Keratinocyte (primary cell): ENCODE measurements at regions not wholly inside any gene's neighbourhood (a gene's known extent, or its start where the extent isn't known, plus 50 kb on each side); places are given as distances from the start of the nearest gene placed in this dataset.

ENCODE experiments used
- DNase-seq: peaks from one replicate; pipeline ENCODE4 v3.0.0-alpha.2; 2011; ENCODE audit warnings: low read depth, missing footprints, low spot score
- FAIRE-seq: peaks from 2 replicates; lab custom pipeline; 2011; peaks lifted over from hg19 to GRCh38; lab: Jason Lieb, UNC
- H2AFZ ChIP-seq: 2 replicates; pipeline ENCODE4 v1.6.0; 2012; ENCODE audit warnings: low read length, control low read depth, inconsistent platforms; ENCODE audit not compliant: control insufficient read depth
- H3K27ac ChIP-seq: 2 replicates; pipeline ENCODE4 v1.5.1; 2011; ENCODE audit warnings: low read length; ENCODE audit not compliant: control insufficient read depth, insufficient read depth
- H3K27me3 ChIP-seq: 3 replicates; pipeline ENCODE4 v1.6.0; 2011; ENCODE audit warnings: low read length; ENCODE audit not compliant: control insufficient read depth, insufficient read depth; ENCODE audit errors: extremely low read depth
- H3K36me3 ChIP-seq, 2 experiments: 2 replicates in 1 of 2; 3 replicates in 1 of 2; pipeline ENCODE4 v1.5.1; 2011; ENCODE audit warnings: low read length in 2 of 2, mild to moderate bottlenecking in 1 of 2; ENCODE audit not compliant: control insufficient read depth in 2 of 2, insufficient read depth in 2 of 2; ENCODE audit errors: extremely low read depth in 1 of 2
- H3K4me1 ChIP-seq: 3 replicates; pipeline ENCODE4 v1.5.1; 2011; ENCODE audit warnings: low read length; ENCODE audit not compliant: control insufficient read depth, insufficient read depth; ENCODE audit errors: extremely low read depth
- H3K4me2 ChIP-seq: 3 replicates; pipeline ENCODE4 v1.6.0; 2011; ENCODE audit warnings: low read depth, low read length; ENCODE audit not compliant: control insufficient read depth, insufficient read depth; ENCODE audit errors: extremely low read depth
- H3K4me3 ChIP-seq, 3 experiments: fragments of 200-600 bp in 1 of 3; sonication (generic) in 1 of 3; 2 replicates in 2 of 3; 3 replicates in 1 of 3; pipeline ENCODE4 v1.5.1; 2011 to 2016; ENCODE audit warnings: low read length in 3 of 3, mild to moderate bottlenecking in 3 of 3, control low read depth in 2 of 3, inconsistent platforms in 1 of 3, low read depth in 1 of 3, mixed read lengths in 1 of 3, mixed run types in 1 of 3, moderate library complexity in 1 of 3; ENCODE audit not compliant: control insufficient read depth in 2 of 3, insufficient read depth in 2 of 3; ENCODE audit errors: extremely low read depth in 1 of 3
- H3K79me2 ChIP-seq: 2 replicates; pipeline ENCODE4 v1.6.0; 2012; ENCODE audit warnings: low read length; ENCODE audit not compliant: control insufficient read depth, insufficient read depth
- H3K9ac ChIP-seq: 3 replicates; pipeline ENCODE4 v1.6.0; 2011; ENCODE audit warnings: low read length; ENCODE audit not compliant: control insufficient read depth, insufficient read depth; ENCODE audit errors: extremely low read depth
- H3K9me1 ChIP-seq: 3 replicates; pipeline ENCODE4 v1.6.0; 2011; ENCODE audit warnings: low read length; ENCODE audit not compliant: control insufficient read depth, insufficient read depth; ENCODE audit errors: extremely low read depth
- H3K9me3 ChIP-seq: 2 replicates; pipeline ENCODE4 v1.5.1; 2012; ENCODE audit warnings: low read depth, low read length; ENCODE audit not compliant: control insufficient read depth
- H4K20me1 ChIP-seq: 3 replicates; pipeline ENCODE4 v1.6.0; 2011; ENCODE audit warnings: low read length; ENCODE audit not compliant: control insufficient read depth, insufficient read depth; ENCODE audit errors: extremely low read depth
- EZH2 ChIP-seq: IDR thresholded peaks from one replicate; pipeline ENCODE4 v1.6.1; 2012; ENCODE audit warnings: inconsistent platforms, mild to moderate bottlenecking, low read length, moderate library complexity
- dilution Hi-C: fragments of 300-500 bp; cut with MboI; formaldehyde crosslinking; loops from one replicate; pipeline ENCODE4 v1.7.0; 2020; ENCODE audit warnings: low sequenced_read_pairs; ENCODE audit not compliant: extremely low pct_ligation_motif_present
- TF ChIP-seq, protein P1 (sequence below), 3 experiments: IDR thresholded peaks in 1 of 3; conservative IDR thresholded peaks in 1 of 3; optimal IDR thresholded peaks in 1 of 3; 2 replicates in 2 of 3; 3 replicates in 1 of 3; pipeline versions ENCODE3 to v1.5.1; 2011; ENCODE audit warnings: low read length in 3 of 3, mild to moderate bottlenecking in 3 of 3, moderate library complexity in 2 of 3, control low read depth in 1 of 3, inconsistent platforms in 1 of 3; ENCODE audit not compliant: insufficient read depth in 2 of 3; ENCODE audit errors: extremely low read depth in 1 of 3

GRCh38 chr13:37460166-37460565 is 138.4 kb downstream of the POSTN start:
- peaks cover 5% of the 10 kb centered on the region for H3K4me1 ChIP-seq
- FAIRE-seq (no peak), DNase-seq (no peak)
- no peaks in the 10 kb centered on the region for H3K9me1 ChIP-seq
- no peaks in the 10 kb centered on the region for H3K79me2 ChIP-seq
- no peak for TF ChIP-seq EZH2
- TF ChIP-seq, protein P1, sequence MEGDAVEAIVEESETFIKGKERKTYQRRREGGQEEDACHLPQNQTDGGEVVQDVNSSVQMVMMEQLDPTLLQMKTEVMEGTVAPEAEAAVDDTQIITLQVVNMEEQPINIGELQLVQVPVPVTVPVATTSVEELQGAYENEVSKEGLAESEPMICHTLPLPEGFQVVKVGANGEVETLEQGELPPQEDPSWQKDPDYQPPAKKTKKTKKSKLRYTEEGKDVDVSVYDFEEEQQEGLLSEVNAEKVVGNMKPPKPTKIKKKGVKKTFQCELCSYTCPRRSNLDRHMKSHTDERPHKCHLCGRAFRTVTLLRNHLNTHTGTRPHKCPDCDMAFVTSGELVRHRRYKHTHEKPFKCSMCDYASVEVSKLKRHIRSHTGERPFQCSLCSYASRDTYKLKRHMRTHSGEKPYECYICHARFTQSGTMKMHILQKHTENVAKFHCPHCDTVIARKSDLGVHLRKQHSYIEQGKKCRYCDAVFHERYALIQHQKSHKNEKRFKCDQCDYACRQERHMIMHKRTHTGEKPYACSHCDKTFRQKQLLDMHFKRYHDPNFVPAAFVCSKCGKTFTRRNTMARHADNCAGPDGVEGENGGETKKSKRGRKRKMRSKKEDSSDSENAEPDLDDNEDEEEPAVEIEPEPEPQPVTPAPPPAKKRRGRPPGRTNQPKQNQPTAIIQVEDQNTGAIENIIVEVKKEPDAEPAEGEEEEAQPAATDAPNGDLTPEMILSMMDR (optimal IDR thresholded peaks at IDR 0.05 in 1 of 3, IDR thresholded peaks at IDR 0.05 in 1 of 3, conservative IDR thresholded peaks at IDR 0.05 in 1 of 3; ENCODE audit: extremely low read depth in 1 of 3, insufficient read depth in 2 of 3, low read length in 3 of 3): no peak
- H3K4me2 ChIP-seq: no peak overlapping the region
- no peaks in the 10 kb centered on the region for H3K36me3 ChIP-seq
- H3K4me3 ChIP-seq: no peak overlapping the region
- H3K9ac ChIP-seq: no peak overlapping the region
- no peaks in the 10 kb centered on the region for H3K9me3 ChIP-seq
- no peak overlapping the region for H3K27ac ChIP-seq
- H2AFZ ChIP-seq: no peak overlapping the region
- no peaks in the 10 kb centered on the region for H4K20me1 ChIP-seq
- dilution Hi-C loops: no loop called here
- H3K27me3 ChIP-seq: no peaks in the 10 kb centered on the region

- no peak overlapping the region for H3K4me3 ChIP-seq
- TF ChIP-seq, protein P1 (optimal IDR thresholded peaks at IDR 0.05 in 1 of 3, IDR thresholded peaks at IDR 0.05 in 1 of 3, conservative IDR thresholded peaks at IDR 0.05 in 1 of 3; ENCODE audit: extremely low read depth in 1 of 3, insufficient read depth in 2 of 3, low read length in 3 of 3): no peak
- no peak for TF ChIP-seq EZH2
- no peak overlapping the region for H3K27ac ChIP-seq
- dilution Hi-C loops: no loop called here
- H3K4me2 ChIP-seq: peak overlapping the region; percentile 7
- no peaks in the 10 kb centered on the region for H3K36me3 ChIP-seq
- H4K20me1 ChIP-seq: no peaks in the 10 kb centered on the region
- no peaks in the 10 kb centered on the region for H3K9me1 ChIP-seq
- H3K4me1 ChIP-seq: peaks cover 5% of the 10 kb centered on the region
- no peak overlapping the region for H2AFZ ChIP-seq
- H3K27me3 ChIP-seq: no peaks in the 10 kb centered on the region
- DNase-seq: no peak
- no peak for FAIRE-seq
- no peak overlapping the region for H3K9ac ChIP-seq
- H3K9me3 ChIP-seq: no peaks in the 10 kb centered on the region
- no peaks in the 10 kb centered on the region for H3K79me2 ChIP-seq
Observed at GRCh38 chr13:37457612-37458011, 141.0 kb downstream of the POSTN start.
